Dermis blood vessel endothelial cell (primary cell): ENCODE measurements at regions not wholly inside any gene's neighbourhood (a gene's known extent, or its start where the extent isn't known, plus 50 kb on each side); places are given as distances from the start of the nearest gene placed in this dataset.

Experiments used
- DNase-seq: peaks from one replicate; pipeline ENCODE4 v3.0.0; 2010

- DNase-seq, result no peak
Measured at GRCh38 chr10:88023676-88024075, 160.3 kb downstream of the PTEN start.

- DNase-seq, result no peak
Measured at GRCh38 chr10:88026031-88026430, 162.6 kb downstream of the PTEN start.

GRCh38 chr10:88027570-88027969, 164.1 kb downstream of the PTEN start:
- DNase-seq, result no peak

DNA sequence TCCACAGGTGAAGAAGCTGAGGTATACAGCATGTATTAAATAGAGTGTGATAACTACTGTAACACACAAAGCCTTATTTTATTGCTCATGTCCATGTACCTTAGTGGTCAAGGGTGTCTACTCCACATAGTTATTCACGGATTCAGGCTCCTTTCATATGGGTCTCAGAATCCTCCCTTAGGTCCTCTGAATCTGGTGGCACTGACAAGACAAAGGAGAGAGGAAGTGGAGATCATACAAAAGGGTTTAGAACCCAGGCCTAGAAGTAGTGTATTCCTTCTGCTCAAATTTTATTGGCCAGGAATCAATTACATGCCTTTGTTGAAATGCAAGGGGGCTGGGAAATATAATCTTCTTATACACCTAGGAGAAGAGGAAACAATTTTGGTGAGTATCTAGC, 164.6 kb downstream of the PTEN start:
- DNase-seq, result no peak

GRCh38 chr10:88028654-88029053, 165.2 kb downstream of the PTEN start:
- DNase-seq, result no peak

DNA sequence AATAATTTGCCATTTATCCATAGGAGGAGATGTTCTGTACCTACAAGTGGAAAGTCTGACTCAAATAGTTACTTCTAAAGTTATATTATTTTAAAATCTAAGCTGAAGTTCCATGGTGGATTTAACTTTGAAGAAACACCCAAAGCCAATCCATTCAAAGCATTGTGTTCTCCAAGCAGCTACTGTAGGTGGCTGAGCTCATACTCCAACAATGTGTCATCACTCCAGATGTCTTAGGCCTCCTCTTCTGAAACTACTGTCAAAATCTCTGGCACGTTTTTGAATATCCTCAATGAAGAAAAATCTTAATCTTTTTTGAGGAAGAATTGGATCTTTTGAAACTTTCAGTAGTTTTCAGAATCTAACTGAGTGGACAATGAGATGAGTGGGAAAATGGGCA, 169.1 kb downstream of the PTEN start:
- DNase-seq, result no peak

DNA sequence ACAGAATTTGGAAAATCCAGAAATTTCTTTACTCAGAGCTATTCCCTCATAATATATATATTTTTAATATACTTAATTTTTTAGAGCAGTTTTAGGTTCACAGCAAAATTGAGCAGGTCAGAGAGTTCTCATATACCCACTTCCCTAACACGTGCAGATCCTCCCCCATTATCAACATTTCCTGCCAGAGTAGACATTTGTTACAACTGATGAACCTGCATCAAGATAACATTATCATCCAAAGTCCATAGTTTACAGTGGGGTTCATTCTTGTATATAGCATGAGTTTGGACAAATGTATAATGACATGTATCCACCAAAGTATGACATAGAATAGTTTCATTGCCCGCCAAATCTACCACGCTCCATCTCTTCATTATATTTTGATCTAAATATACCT, 170.0 kb downstream of the PTEN start:
- no peak for DNase-seq

GRCh38 chr10:88033793-88034192, 170.4 kb downstream of the PTEN start:
- no peak for DNase-seq

DNA sequence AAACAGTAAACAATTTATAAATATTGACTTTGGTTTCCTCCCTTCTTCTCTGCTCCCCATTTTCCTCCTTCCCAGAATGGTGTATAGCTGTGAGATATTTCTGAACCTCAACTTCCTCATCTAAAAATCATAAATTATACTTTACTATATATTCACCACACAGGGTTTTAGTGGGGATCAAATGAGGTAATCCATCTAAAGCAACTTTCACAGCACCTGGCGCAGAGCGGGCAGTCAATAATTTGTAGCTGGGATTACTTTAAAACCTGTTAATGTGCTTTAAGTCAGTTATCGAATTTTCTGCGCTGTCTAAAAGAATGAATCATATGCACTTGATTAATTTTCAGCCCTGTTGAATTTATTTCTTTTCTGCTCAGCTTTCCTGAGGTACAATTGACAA, 172.7 kb downstream of the PTEN start:
- DNase-seq, result no peak

GRCh38 chr10:88037623-88038022, 174.2 kb downstream of the PTEN start:
- no peak for DNase-seq

DNA sequence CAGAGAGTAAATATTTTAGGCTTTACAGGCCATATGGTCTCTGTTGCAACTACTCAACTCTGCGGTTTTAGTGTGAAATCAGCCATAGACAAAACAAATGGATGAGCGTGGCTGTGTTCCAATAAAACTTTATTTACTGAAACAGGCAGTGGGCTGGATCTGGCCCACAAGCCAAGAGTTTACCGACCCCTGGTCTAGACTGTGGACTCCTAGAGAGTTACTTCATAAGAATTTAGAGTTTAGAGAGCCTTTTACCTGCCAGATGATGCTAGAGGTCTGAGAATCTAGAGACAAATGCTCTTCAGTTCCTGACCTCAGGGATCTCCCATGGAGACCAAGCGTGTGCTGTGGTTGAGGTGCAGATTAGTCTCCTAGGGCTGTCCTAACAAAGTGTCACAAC, 174.8 kb downstream of the PTEN start:
- no peak for DNase-seq

DNA sequence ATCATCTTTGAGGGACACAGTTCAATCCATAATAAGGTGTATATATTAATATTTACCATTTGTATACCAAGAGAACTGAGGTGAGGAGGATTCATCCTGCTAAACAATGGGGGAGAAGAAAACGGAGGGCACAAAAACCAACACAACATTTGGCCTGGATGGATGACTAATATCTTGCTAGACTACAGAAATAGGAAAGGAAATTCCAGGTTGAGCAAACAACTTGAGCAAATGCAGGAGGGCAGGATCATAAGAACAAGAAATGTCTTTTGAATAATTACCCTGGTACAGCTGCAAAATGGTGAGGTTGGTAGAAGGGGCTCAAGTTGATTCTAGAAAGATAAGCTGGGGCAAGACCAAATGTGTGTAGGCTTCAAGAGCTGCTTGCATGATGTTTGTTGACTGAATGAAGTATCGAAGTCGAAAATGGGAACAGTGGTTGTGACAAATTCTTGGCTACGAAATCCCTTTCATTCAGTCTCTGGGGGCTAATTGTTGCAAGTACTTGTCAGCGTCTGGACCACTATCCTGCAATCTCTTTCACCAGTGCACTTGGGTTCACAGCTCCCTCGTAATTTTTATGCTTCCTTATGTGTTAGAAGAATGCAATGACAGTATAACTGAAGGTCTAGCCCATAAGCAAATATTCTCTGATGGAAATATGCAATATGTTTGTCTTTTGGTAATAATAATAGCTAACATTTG, 176.2 kb downstream of the PTEN start:
- DNase-seq, result no peak

DNA sequence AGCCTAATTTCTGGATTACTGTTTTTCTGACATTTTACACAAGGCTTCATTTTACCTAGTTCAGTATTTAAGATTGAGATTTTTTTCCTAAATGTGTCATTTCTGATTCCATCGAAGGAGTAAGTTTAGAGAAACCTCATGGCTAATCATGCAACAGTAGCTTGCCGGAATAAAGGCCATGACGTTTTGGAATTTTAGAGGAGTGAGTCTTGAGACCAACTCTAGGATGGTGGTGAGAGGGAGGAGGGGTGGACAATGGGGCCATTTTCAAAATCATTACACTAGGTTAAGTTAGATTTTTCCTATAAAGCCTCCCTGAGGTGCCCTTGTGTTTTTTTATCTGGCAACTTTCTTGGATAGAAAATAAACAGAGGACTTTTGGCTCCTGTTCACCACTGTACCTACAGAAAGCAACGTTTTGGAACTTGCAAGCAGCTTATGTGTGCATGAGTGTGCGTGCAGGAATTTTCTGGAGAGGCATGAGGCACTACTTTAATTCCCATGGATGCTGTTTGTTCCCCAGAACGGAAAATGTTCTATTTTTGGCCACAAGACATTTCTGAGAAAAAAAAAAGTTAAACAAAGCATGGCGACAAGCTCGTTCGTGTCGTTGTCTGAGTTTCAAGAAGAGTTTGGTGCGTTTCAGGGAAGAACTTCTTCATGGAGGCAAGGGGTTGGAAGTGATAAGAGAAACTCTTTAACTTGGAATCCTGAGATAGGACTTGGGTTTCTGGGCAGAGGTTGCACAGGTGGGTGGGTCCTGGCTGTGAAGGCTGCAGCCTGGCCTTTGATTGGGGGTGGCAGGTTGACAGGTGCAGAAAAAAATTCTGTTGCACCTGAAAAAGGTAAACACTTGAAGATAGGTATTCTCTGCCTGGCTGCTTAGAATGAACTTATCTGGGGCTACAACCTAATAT, 178.1 kb downstream of the PTEN start:
- no peak for DNase-seq

GRCh38 chr10:88042160-88043100, 179.0 kb downstream of the PTEN start:
- no peak for DNase-seq

- DNase-seq, result no peak
Measured at GRCh38 chr10:88045096-88045495, 181.7 kb downstream of the PTEN start.

- no peak for DNase-seq
Measured at GRCh38 chr10:88045656-88046415, 182.4 kb downstream of the PTEN start.

- DNase-seq, result no peak
Measured at GRCh38 chr10:88047579-88047978, 184.2 kb downstream of the PTEN start.

- no peak for DNase-seq
Measured at GRCh38 chr10:88048312-88048711, 184.9 kb downstream of the PTEN start.

- no peak for DNase-seq
Measured at GRCh38 chr10:88049204-88049603, 185.8 kb downstream of the PTEN start.

DNA sequence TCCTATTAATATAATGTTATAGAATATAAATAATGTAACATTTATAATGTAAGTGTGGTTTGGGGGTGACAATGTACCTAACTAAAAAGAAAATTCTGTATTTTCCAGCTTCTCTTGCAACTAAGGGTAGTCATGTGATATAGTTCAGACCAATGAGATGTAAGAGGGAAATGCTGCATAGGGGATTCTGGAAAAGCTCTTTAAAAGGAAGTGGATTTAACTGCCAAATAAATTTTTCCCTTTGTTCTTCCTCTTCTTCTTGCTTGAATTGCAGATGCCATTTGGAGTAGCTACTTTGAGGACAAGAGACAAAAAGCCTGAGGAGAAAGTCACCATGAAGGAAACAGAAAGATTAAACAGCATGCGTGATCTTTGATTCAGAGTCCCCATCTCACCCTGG, 194.3 kb downstream of the PTEN start:
- DNase-seq, result no peak

DNA sequence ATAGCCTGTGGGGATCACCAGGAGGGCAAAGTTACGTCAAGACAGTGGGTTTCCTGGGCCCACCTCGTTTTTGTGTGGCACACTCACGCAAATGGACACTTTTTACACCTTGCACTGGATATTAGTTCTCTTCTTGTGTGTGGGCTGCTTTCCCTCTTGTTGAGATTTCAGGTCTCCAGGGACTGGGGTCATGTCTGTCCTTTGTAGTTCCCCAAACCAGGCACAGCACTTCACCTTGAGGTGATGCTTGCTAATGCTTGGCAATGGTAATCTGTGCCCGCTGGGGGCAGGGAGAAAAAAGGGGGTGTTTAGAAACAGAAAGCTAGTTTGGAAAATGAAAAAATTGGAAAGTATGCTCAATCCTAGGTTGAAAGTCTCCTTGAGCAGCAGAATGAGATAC, 195.3 kb downstream of the PTEN start:
- no peak for DNase-seq

DNA sequence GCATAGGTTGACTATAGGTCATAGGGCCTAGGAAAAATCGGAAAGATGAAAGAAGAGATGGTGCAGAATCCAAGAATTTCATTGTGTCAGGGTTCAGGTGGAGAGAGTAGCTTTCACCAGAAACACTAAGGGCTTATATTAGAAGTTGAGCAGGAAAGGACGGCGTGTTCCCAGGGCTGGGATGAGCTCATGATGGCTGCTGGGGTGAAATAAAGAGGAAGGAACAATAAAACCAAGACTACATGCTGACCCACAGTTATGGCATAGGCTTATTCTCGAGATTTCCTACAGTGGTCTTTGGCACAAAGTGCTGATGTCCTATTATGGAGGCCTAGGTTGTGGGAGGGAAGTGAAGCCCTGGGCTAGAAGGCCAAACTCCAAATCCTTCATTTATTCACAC, 195.8 kb downstream of the PTEN start:
- DNase-seq, result no peak
